ENCODE measurements at regions not wholly inside any gene's neighbourhood (a gene's known extent, or its start where the extent isn't known, plus 50 kb on each side); places are given as distances from the start of the nearest gene placed in this dataset.

GRCh38 chr22:27551402-27551801 lies 250.2 kb downstream of the MN1 start:
- TF ChIP-seq CTCF (IDR thresholded peaks at IDR 0.05) (no peak), POLR2A (IDR thresholded peaks at IDR 0.05) (no peak)
